ENCODE measurements at regions not wholly inside any gene's neighbourhood (a gene's known extent, or its start where the extent isn't known, plus 50 kb on each side); places are given as distances from the start of the nearest gene placed in this dataset.

DNA sequence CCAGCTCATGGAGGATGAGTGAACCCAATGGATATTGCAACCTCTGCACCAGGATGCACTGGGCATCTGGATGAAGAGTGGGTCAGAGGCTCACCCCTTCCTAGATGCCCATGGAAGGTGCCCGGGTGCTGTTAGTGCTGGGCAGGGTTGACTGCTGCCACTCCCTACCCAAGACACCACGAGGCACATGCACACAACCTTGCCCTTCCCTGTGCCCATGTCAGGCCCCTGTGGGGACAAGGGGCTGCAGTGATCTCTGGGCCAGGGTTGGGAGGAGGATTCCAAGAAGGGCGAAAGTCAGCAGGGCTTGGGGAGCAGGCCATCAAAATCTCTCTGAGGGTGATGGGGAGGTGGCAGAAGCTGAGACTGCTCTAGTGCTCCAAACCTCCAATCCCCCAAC, 309.7 kb upstream of the ST6GAL2 start:
- no peak for TF ChIP-seq CTCF (conservative IDR thresholded peaks at IDR 0.05; ENCODE audit: control insufficient read depth, insufficient read depth, low read depth, low read length)
- H3K4me3 ChIP-seq (ENCODE audit: control insufficient read depth, low read depth, low read length) = no peak overlapping the region
- no peak for DNase-seq (ENCODE audit: low read depth)

- no peak for TF ChIP-seq CTCF (conservative IDR thresholded peaks at IDR 0.05; ENCODE audit: control insufficient read depth, insufficient read depth, low read depth, low read length)
- no peak overlapping the region for H3K4me3 ChIP-seq (ENCODE audit: control insufficient read depth, low read depth, low read length)
- DNase-seq (ENCODE audit: low read depth) = no peak
Observed at GRCh38 chr2:107197594-107198294, 311.8 kb upstream of the ST6GAL2 start.

- H3K4me3 ChIP-seq (ENCODE audit: control insufficient read depth, low read depth, low read length) = no peak overlapping the region
- no peak for DNase-seq (ENCODE audit: low read depth)
- TF ChIP-seq CTCF (conservative IDR thresholded peaks at IDR 0.05; ENCODE audit: control insufficient read depth, insufficient read depth, low read depth, low read length) = no peak
Observed at GRCh38 chr2:107202962-107203591, 317.1 kb upstream of the ST6GAL2 start.

DNA sequence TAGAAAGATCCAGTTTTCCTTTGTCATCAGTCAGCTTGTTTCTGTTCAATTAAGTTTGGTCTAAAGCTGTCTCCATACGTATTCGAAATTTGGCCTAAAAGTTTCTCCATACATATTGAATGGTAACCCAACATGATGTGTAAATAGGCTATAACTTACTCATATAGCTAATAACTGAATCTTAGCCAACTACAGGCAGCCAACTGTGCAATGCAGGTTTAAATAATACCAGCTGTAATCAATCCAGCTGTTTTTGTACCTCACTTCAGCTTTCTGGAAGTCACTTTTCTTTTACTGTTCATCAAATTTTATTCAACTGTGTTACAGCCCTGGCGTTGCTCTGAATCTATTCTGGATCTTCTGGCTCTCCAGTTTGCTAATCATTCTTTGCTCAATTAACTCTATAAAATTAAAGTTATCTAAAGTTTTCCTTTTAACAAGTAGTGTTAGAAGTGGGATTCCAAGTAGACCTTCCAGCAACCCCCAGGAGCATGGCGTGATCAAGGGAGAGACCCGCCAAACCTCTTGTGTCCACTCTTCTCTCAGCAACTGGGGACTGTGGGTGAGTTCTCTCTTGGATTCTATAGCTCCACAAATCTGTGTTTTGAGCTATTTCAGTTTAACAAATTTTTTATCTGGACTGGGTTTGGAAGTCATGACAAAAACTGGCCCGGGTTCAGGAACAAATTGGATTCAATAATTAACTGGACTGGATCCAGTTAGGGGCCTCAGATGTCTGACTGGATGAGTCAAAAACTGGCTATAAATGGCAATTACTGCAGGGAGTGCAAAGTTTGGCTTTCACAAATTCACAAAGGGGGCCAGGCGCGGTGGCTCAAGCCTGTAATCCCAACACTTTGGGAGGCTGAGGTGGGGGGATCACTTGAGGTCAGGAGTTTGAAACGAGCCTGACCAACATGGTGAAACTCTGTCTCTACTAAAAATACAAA, 329.7 kb upstream of the ST6GAL2 start:
- no peak for DNase-seq (ENCODE audit: low read depth)
- no peak for TF ChIP-seq CTCF (conservative IDR thresholded peaks at IDR 0.05; ENCODE audit: control insufficient read depth, insufficient read depth, low read depth, low read length)
- H3K4me3 ChIP-seq (ENCODE audit: control insufficient read depth, low read depth, low read length) = no peak overlapping the region

GRCh38 chr2:107218208-107218607, 332.2 kb upstream of the ST6GAL2 start:
- DNase-seq (ENCODE audit: low read depth) = no peak

More at GRCh38 chr2:107218208-107218607, 332.2 kb upstream of the ST6GAL2 start:
- no peak overlapping the region for H3K4me3 ChIP-seq (ENCODE audit: control insufficient read depth, low read depth, low read length)
- TF ChIP-seq CTCF (conservative IDR thresholded peaks at IDR 0.05; ENCODE audit: control insufficient read depth, insufficient read depth, low read depth, low read length) = no peak

Measured in fibroblast of mammary gland (primary cell).